Erythroblast (primary cell): ENCODE measurements at regions not wholly inside any gene's neighbourhood (a gene's known extent, or its start where the extent isn't known, plus 50 kb on each side); places are given as distances from the start of the nearest gene placed in this dataset.

ENCODE experiments used
- DNase-seq, 2 experiments: peaks; one replicate each; lab custom pipeline; 2025; lab: John Stamatoyannopoulos, UW
- GATA1 ChIP-seq: IDR thresholded peaks from 2 replicates; pipeline ENCODE4 v1.6.1; 2011; ENCODE audit warnings: low read depth, mild to moderate bottlenecking, control low read depth, low read length, moderate library complexity
- POLR2A ChIP-seq: IDR thresholded peaks from 2 replicates; pipeline ENCODE4 v1.6.1; 2011; ENCODE audit warnings: mild to moderate bottlenecking, low read length

DNA sequence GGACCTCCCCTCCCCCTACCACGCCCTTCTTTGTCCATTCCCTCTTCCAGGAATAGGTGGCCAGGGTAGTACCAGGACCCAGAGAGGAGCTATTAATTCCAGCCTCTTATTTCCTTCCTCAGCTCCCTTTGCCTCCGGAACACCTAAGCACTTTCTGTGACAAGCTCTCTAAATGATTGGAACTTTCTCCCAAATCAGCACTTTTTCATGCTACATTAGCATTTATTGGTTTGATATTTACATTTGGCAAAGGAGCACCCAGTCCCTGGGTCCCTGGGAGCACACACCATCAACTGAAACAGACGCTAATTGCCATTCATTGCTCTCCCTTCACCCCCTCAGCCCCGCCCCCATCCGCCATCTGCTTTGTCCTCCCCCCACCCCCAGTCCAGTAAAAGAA, 182.0 kb upstream of the BCOR start:
- DNase-seq: no peak
- TF ChIP-seq POLR2A (no peak), GATA1 (no peak)

DNA sequence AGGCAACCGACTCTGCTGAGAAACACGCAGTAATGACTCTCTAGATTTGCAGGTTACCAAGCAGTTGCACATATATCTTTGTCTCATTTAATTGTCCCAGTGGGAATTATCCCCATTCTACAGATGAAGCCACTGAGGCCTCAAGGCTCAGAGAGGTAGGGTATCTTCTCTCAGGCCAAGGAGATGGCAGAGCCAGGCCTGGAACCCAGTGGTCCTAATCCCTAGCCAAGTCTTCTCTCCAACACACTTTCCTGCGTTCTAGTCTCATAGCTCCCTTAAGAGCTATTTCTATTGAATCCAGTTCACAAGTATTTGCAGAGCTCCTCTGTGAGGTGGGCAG, 181.3 kb upstream of the BCOR start:
- no peak for DNase-seq

DNA sequence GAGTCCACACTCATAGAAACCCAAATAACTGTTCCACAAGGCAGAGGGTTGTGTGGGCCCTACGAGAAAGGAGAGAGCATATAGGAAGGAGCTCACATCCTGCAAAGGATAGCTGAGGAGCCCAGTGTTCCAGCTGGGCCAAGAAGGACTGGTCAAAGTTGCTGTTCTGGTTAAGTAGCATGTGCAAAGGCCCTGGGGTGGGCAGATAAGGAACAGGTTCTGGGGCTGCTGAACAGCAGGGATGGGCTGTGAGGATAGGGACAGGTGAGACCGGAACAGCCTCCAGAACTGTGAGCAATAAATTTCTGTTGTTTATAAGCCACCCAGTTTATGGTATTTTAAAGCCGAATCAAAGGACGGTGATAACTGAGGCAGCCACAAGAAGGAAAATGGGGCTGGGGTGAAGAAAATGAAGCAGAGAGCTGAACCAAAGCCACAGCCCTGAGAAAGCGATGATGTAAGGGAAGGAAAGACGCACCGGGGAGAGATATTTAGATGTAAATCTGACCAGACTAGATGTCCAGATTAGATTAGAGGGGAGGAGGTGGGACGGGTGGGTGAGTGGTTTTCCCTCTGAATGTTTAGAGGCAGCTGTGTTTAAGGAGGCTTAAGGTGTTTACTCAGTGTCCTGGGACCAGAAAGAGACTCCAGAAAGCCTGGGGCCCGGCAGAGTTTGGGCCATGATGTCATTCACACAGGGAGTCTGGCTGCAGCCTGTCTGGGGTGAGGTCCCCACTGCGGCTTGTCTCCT, 180.8 kb upstream of the BCOR start:
- TF ChIP-seq GATA1: no peak
- no peak for TF ChIP-seq POLR2A

More for the DNA sequence above, 181.3 kb upstream of the BCOR start:
- TF ChIP-seq GATA1 (no peak), POLR2A (no peak)

DNA sequence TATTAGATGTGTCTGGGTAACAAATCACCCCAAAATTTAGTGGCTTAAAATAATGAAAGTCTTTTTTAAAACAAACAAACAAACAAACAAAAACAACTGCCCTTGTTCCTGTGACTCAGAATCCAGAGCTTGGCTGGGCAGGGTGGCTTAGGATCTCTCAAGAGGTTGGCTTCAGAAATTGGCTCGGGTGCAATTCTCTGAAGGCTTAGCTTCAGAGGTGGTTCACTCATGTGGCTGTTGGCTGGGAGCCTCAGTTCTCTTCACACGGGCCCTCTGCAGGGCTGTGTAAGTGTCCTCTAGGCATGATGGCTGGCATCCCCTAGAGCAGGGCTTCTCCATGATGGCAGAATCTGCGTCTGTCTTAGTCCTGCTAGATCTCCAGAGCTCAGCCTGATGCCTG, 179.9 kb upstream of the BCOR start:
- TF ChIP-seq GATA1: no peak
- no peak for TF ChIP-seq POLR2A
- no peak for DNase-seq

More for the DNA sequence above, 180.8 kb upstream of the BCOR start:
- DNase-seq: no peak

DNA sequence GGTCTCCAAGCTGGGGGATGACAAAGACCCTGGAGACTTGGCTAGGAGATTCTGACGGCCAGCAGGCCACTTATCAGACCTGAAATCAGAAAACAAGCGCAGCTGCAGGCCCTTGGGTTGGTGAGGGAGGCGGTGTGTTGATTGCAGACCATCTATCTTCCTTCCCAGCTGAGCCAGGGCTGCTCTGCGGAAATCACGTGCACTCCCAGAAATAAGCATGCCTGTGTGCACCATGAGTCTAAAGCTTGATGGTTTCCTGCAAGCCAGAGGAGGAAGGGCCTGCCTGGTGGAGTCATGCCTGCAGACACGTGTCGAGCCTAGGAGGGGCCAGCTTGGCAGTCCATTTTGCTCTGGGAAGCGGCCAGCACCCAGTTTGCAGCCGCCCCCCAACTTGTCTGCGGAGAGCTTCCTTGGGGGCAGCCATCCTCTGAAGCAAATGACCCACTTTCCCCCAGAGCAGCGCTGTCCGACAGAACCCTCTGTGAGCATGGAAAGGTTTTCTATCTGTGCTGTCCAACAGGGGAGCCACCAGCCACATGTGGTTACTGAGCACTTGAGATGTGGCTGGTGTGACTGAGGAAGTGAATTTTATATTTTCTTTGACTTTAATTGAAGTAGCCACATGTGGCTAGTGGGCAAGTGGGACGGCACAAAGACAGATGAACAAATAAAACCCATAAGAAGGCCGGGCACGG, 175.7 kb upstream of the BCOR start:
- peak; percentile 2 to 44 for DNase-seq
- TF ChIP-seq GATA1 (no peak), POLR2A (no peak)

DNA sequence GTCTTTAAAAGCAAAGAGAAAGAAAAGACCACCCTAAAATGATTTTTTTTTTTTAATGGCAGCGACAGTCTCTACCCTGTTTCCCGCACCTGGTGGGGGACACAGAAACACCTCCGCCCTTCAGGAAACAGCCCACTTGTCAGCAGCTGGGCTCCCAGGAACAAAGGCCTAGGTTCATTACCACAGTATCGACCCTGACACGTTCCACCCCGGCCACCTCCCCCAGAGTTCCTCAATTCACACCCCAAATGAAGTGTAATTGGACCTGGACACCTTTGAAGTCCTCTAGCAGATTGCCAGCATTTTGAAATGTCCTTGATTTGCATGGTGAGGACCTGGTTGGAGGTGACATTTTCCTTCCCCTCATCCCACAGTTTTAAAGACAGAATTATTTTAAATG, 175.0 kb upstream of the BCOR start:
- TF ChIP-seq POLR2A: no peak
- TF ChIP-seq GATA1: no peak
- no peak for DNase-seq

DNA sequence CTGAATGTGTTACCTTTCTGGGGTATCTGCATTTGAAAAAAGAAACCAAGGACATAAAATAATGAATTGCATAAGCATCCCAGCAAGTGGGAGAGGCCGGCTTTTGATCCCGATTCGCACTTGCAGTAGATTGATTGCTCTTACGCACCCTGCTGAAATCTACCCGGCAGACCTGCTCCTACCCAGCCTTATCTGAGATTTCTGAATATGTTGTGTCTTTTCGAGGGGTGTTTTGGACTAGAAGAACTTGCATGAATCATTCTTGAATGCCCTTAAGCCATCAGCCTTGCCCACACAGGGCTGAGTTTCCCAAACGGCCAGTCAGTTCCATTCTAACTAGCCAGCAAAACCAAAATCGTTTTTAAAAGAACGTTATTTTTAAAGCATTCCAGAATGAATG, 174.4 kb upstream of the BCOR start:
- TF ChIP-seq GATA1 (no peak), POLR2A (no peak)
- no peak for DNase-seq

DNA sequence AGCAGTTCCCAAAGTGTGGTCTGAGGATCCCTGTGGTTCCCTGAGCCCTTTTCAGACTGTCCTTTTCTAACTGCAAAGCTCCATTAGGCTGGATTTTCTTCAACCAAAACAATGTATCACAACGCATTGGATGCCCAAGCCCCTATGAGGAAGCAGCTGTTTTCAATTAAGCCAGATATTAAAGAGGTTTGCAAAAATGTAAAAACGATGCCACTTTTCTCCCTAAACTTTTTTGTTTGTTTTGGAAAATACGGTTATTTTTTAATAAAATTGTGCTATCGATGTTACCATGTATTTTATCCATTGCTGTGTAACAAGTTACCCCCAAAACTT, 170.4 kb upstream of the BCOR start:
- TF ChIP-seq GATA1 (no peak), POLR2A (no peak)
- no peak for DNase-seq

DNA sequence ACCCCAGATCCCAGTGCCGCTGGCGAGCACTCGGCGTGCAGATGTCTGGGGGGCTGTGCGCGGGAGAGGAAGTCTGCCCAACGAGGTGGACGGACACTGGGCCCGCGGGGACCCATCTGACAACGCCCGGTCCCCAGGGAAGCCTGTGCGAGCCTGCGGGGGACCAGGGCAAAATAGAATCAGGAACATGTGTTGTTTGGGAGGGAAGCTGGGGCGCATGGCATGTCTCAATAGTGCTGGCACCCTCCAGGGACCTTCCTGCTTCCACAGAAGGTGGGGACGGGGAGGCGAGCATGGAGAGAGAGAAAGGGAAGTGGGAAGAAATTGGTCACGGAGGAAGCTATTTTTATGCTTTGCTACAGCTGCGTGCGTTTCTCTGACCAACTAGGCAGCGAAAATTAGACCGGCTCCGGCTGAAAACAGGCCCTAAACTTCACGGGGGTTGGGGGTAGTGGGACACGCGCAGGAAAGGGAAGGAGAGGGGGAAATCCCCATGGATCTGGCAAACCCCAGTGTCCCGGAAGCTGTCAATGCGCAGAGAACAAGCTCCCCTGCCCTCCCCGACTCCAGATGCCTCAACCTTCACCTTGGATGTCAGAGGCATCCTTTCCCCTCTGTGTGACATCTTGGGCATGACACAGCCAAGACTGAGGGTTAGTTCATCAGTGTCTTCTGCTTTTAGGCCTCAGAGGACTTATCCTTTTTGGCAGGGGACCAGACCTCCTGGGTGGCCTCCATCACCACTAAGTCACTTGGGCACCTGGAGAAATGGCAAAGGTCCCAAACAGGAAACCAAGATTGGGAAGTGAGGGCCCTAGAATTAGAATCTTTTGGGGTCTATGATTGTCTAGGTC, 169.8 kb upstream of the BCOR start:
- TF ChIP-seq POLR2A (no peak), GATA1 (no peak)
- no peak for DNase-seq

DNA sequence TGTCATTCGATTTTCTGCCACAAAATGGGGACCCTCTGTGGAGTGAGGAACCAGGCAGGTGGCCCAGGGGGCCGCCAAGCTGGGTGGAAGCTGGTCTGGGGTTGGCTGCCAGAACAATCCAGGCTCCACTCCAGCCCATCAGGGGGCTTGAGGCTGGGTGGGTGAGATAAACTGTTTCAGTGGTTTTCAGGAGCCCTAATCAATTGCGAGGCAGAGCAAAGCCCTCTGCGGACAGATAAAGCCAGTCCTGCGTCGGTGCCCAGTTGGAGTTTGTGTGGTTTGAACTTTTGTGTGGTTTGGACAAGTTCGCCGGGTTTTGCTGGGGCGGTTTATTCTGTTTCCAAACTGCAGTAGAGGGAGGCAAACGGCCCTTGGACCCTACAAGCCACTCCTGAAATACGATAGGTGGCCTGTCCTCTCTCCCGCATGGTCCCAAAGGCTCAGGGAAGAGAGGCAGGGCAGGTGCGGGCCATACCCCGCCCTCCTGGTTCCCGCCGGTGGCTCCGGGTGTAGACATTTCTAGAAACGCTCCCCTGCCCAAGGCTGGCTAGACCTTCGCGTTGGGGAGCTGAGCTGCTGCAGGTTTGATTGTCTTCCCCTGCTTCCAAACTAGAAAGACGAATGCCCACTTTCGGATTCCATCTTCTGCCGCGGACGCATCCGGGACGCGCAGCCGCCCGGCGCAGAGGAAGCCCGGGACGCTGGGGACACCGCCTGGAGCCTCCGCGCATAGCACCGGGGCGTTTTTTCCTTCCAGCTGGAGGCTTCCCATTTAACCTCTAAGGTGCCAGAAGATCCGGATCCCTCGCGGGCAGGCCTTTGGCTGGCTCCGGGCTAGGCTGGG, 169.0 kb upstream of the BCOR start:
- TF ChIP-seq POLR2A (peak; percentile 31), GATA1 (peak; percentile 16)
- peak; percentile 65 to 88 for DNase-seq

DNA sequence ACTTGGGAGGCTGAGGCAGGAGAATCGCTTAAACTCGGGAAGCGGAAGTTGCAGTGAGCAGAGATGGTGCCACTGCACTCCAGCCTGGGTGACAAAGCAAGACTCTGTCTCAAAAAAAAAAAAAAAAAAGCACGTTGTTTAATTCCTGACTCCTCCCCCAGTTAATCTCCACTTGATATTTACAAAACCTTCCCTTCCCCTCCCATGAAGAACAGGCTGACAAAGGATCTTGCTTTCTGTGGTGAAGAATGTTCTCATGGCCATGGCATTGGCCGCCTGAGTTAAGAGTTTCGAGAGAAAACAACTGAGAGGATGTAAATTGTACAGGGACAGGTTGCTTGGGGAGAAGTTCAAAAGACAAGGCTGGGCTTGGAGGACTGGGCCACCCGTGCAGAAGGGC, 168.2 kb upstream of the BCOR start:
- peak in 1 of 2 experiments; percentile 20 for DNase-seq
- TF ChIP-seq GATA1: no peak
- TF ChIP-seq POLR2A: no peak

DNA sequence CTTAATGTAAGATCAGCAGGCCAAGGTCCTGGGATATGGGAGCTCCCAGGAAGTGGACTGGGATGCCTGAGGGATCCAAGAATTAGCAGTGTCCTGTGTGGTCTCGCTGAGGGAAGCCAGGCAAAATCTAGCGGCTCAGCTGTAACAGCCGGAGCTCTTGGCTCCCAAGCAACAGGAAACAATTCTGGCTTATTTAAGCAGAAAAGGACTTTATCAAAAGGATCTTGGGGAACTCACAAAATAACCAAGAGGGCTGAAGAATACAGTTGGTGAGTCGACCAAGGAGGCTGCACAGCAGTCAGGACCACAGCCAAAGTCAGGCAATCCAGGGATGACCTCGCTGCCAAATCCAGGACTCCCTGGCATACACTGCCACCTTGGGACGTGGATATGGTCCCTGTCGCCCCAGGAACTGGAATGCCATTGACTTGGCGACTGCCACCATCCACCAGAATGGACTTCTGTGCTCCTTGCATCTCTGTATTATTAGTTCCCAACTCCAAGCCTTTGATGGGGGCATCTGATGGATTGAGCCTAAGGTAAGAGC, 165.3 kb upstream of the BCOR start:
- no peak for DNase-seq
- no peak for TF ChIP-seq POLR2A
- no peak for TF ChIP-seq GATA1

DNA sequence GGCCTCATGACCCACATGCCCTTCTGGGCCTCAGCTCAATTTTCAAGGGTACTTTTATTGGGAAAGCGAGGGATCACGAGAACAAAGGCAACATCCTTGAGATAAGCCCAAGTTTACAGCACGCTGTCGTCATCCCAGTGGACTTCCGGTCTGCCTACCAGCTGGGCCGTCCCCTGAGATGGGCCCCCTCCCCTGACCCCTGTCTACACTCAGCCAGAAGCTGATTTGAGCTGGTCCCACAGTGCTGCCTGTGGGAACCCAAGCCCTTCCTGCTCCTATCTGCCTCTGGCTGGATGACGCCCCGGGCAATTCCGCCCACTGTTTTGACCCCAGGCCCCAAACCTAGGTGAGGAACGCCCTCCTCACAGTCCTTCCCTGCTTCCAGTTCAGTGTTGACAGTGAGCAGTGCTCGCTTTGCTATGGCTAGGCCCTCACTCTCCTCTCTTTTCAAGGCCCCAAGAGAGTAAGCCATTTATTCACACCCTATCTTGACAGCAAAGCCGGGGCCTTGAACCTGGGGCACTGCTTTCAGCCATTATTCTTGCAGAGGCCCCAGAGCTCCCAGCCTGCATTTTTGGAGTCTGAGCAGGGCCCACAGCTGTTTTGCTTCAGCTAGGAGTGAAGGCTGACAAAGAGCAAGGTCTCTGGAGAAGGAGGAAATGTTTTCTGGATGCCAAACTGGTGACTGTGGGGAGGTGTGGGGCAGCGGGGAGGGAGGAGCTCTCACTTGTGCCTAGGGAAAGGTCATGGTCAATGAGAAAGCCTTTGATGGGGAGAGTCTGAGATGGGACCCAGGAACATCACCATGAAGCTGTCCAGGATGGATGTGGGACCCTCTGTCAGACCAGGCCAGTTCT, 164.6 kb upstream of the BCOR start:
- no peak for DNase-seq
- TF ChIP-seq POLR2A (no peak), GATA1 (no peak)
